ENCODE measurements at regions not wholly inside any gene's neighbourhood (a gene's known extent, or its start where the extent isn't known, plus 50 kb on each side); places are given as distances from the start of the nearest gene placed in this dataset.
A peak's percentile ranks its signal among the peaks of the same experiment; 100 is the strongest.

- DNase-seq (ENCODE audit: low spot score), result no peak
Measured at GRCh38 chr16:79444572-79444971, 156.0 kb downstream of the MAF start.

GRCh38 chr16:79439901-79440300, 160.6 kb downstream of the MAF start:
- DNase-seq (ENCODE audit: low spot score), result no peak

- no peak for DNase-seq (ENCODE audit: low spot score)
Measured at GRCh38 chr16:79437764-79438751, 162.5 kb downstream of the MAF start.

GRCh38 chr16:79436885-79437284, 163.7 kb downstream of the MAF start:
- DNase-seq (ENCODE audit: low spot score), result no peak

- no peak for DNase-seq (ENCODE audit: low spot score)
Measured at GRCh38 chr16:79434771-79435170, 165.8 kb downstream of the MAF start.

GRCh38 chr16:79434092-79434491, 166.4 kb downstream of the MAF start:
- DNase-seq (ENCODE audit: low spot score), result no peak

GRCh38 chr16:79431923-79432322, 168.6 kb downstream of the MAF start:
- DNase-seq (ENCODE audit: low spot score), result no peak

- DNase-seq (ENCODE audit: low spot score), result no peak
Measured at GRCh38 chr16:79430191-79430678, 170.3 kb downstream of the MAF start.

- DNase-seq (ENCODE audit: low spot score), result no peak
Measured at GRCh38 chr16:79429381-79430190, 171.0 kb downstream of the MAF start.

- DNase-seq (ENCODE audit: low spot score), result no peak
Measured at GRCh38 chr16:79426663-79427062, 173.9 kb downstream of the MAF start.

- no peak for DNase-seq (ENCODE audit: low spot score)
Measured at GRCh38 chr16:79422064-79422463, 178.5 kb downstream of the MAF start.

- DNase-seq (ENCODE audit: low spot score), result no peak
Measured at GRCh38 chr16:79421126-79421525, 179.4 kb downstream of the MAF start.

- DNase-seq (ENCODE audit: low spot score), result no peak
Measured at GRCh38 chr16:79420493-79420892, 180.0 kb downstream of the MAF start.

GRCh38 chr16:79419148-79419547, 181.4 kb downstream of the MAF start:
- DNase-seq (ENCODE audit: low spot score), result no peak

- DNase-seq (ENCODE audit: low spot score), result no peak
Measured at GRCh38 chr16:79417601-79418008, 182.9 kb downstream of the MAF start.

GRCh38 chr16:79415983-79416640, 184.4 kb downstream of the MAF start:
- no peak for DNase-seq (ENCODE audit: low spot score)

GRCh38 chr16:79412783-79413225, 187.7 kb downstream of the MAF start:
- DNase-seq (ENCODE audit: low spot score), result no peak

- no peak for DNase-seq (ENCODE audit: low spot score)
Measured at GRCh38 chr16:79411805-79412204, 188.7 kb downstream of the MAF start.

- no peak for DNase-seq (ENCODE audit: low spot score)
Measured at GRCh38 chr16:79411357-79411756, 189.2 kb downstream of the MAF start.

- peak; percentile 22 for DNase-seq (ENCODE audit: low spot score)
Measured at GRCh38 chr16:79409978-79410377, 190.6 kb downstream of the MAF start.

- DNase-seq (ENCODE audit: low spot score), result no peak
Measured at GRCh38 chr16:79408355-79408754, 192.2 kb downstream of the MAF start.

- DNase-seq (ENCODE audit: low spot score), result no peak
Measured at GRCh38 chr16:79407461-79408135, 192.9 kb downstream of the MAF start.
